NCI-H2029 treated with DMSO at 0.1 percent for 48 hours (cell line): ENCODE measurements at regions not wholly inside any gene's neighbourhood (a gene's known extent, or its start where the extent isn't known, plus 50 kb on each side); places are given as distances from the start of the nearest gene placed in this dataset.
"Not testable (repeated sequence)": the region's sequence is repeated elsewhere in the genome, so short reads cannot be mapped to it uniquely, and the experiment has no call there.

Experiments used
- DNase-seq: peaks from one replicate; lab custom pipeline; 2025; lab: John Stamatoyannopoulos, UW

GRCh38 chr10:28354511-28354910, 51.6 kb upstream of the MPP7 start:
- DNase-seq, result no peak

- no peak for DNase-seq
Measured at GRCh38 chr10:28355376-28355775, 52.5 kb upstream of the MPP7 start.

- DNase-seq, result no peak
Measured at GRCh38 chr10:28359334-28359733, 56.5 kb upstream of the MPP7 start.

- no peak for DNase-seq
Measured at GRCh38 chr10:28360175-28360574, 57.3 kb upstream of the MPP7 start.

GRCh38 chr10:28363376-28363775, 60.5 kb upstream of the MPP7 start:
- no peak for DNase-seq

- no peak for DNase-seq
Measured at GRCh38 chr10:28365840-28366239, 63.0 kb upstream of the MPP7 start.

GRCh38 chr10:28366994-28367393, 64.1 kb upstream of the MPP7 start:
- DNase-seq, result no peak

GRCh38 chr10:28367413-28367812, 64.5 kb upstream of the MPP7 start:
- DNase-seq, result no peak

GRCh38 chr10:28367929-28368484, 65.1 kb upstream of the MPP7 start:
- no peak for DNase-seq

- no peak for DNase-seq
Measured at GRCh38 chr10:28370107-28370835, 67.4 kb upstream of the MPP7 start.

- DNase-seq, result not testable (repeated sequence)
Measured at GRCh38 chr10:28371638-28372037, 68.8 kb upstream of the MPP7 start.

- DNase-seq, result no peak
Measured at GRCh38 chr10:28374036-28374435, 71.2 kb upstream of the MPP7 start.

- DNase-seq, result no peak
Measured at GRCh38 chr10:28375399-28376354, 72.8 kb upstream of the MPP7 start.

- DNase-seq, result no peak
Measured at GRCh38 chr10:28378986-28379585, 76.2 kb upstream of the MPP7 start.

GRCh38 chr10:28381466-28381865, 78.6 kb upstream of the MPP7 start:
- DNase-seq, result no peak

- DNase-seq, result peak; percentile 39
Measured at GRCh38 chr10:28381903-28382347, 79.1 kb upstream of the MPP7 start.

- DNase-seq, result no peak
Measured at GRCh38 chr10:28382525-28383269, 79.8 kb upstream of the MPP7 start.

GRCh38 chr10:28384557-28384956, 81.7 kb upstream of the MPP7 start:
- DNase-seq, result no peak

GRCh38 chr10:28385748-28386502, 83.1 kb upstream of the MPP7 start:
- no peak for DNase-seq

GRCh38 chr10:28386503-28386868, 83.6 kb upstream of the MPP7 start:
- no peak for DNase-seq

GRCh38 chr10:28387140-28387539, 84.3 kb upstream of the MPP7 start:
- no peak for DNase-seq
